GM12874 (cell line): ENCODE measurements at regions not wholly inside any gene's neighbourhood (a gene's known extent, or its start where the extent isn't known, plus 50 kb on each side); places are given as distances from the start of the nearest gene placed in this dataset.

Source experiments
- TF ChIP-seq, protein P1 (sequence below): IDR thresholded peaks from 2 replicates; pipeline ENCODE4 v1.5.1; 2011; ENCODE audit warnings: low read depth, mild to moderate bottlenecking, control low read depth, low read length, moderate library complexity; ENCODE audit not compliant: insufficient read depth

DNA sequence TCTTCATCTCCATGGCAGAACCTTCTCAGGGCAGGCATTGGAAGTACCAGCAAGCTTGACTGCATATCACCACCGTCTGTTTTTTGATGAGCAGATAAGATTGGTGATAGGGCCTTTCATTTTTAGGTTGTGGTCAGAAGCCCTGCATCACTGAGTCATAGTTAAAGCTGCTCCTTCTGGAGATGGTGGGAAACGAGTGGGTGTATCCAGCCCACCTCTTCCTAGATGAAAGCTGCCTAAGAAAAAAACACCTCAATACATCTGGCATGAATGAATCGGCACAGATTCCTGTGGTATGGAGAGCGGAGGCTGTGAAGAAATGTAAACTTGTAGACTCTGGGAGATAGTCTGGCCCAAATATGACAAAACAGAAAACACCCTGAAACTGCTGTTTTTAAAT is 248.7 kb upstream of the EGLN3 start:
- TF ChIP-seq, protein P1, sequence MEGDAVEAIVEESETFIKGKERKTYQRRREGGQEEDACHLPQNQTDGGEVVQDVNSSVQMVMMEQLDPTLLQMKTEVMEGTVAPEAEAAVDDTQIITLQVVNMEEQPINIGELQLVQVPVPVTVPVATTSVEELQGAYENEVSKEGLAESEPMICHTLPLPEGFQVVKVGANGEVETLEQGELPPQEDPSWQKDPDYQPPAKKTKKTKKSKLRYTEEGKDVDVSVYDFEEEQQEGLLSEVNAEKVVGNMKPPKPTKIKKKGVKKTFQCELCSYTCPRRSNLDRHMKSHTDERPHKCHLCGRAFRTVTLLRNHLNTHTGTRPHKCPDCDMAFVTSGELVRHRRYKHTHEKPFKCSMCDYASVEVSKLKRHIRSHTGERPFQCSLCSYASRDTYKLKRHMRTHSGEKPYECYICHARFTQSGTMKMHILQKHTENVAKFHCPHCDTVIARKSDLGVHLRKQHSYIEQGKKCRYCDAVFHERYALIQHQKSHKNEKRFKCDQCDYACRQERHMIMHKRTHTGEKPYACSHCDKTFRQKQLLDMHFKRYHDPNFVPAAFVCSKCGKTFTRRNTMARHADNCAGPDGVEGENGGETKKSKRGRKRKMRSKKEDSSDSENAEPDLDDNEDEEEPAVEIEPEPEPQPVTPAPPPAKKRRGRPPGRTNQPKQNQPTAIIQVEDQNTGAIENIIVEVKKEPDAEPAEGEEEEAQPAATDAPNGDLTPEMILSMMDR: no peak

DNA sequence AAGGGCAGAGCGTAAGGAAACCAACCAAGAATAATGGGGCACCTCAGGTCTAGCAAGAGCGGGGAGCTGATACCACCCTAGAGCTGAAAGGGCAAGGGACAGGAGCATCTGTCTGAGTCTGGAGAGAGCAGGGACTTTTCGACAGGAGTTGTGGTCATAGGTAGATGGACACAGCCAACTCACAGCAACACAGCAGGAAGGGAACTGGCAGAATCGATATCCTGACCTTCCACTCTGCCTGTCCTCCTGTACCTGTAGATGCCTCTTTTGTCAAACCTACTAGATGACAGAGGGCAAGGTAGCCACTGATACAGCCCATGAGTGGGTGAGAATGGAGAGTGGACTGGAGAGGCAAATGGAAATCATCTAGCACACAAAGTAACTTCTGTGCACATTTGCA is 247.2 kb upstream of the EGLN3 start:
- TF ChIP-seq, protein P1: no peak

DNA sequence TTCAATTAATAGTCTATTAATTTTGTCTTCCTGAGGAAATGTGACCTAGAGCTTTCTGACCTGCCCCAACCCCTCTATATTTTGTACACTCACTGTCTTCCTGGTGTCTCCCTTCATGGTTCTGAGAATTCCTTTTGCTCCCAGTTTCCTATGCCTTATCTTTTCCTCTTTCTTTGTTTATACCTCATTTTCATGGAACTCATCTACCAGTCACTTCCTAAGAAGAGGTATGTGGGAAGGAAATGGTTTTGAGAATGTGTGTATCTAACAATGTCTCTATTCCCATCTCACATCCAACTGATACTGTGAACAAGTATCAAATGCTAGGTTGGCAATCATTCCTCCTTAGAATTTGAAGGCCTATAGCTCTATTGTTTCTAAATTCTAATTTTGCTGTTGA is 245.1 kb upstream of the EGLN3 start:
- TF ChIP-seq, protein P1: no peak

DNA sequence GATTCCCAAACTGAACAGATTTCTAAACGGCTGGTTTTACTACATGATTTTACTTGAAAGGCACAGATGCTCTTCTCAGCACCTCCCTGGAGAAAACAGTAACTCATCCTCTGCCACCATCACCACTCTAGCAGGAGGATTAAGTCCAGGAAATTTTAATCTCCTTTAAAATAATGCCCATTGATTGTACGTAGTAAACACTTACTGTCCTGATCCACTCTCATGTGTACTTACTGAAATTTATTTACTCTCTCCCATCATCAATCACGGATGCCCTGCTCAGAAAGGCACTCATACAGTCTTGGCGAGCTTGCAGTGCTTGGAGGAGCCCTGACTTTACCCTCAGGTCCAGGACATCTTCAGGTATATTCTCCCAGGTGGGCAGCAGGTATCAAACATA is 239.8 kb upstream of the EGLN3 start:
- TF ChIP-seq, protein P1: no peak

DNA sequence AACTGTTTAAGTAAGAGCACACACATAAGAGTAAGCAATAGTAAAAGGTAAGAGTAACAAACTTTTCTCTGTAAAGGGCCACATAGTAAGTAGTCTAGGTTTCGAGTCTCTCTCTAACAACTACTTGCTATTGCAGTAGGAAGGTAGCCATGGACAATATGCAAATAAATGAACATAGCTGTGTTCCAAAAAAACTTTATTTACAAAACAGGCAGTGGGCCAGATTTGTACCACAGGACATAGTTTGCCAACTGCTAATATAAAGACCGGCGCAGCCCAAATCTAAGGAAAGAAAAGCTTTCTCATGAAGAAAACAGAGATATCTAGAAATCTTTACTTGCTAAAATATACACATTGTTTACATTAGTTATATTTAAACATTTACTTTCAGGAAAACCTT is 239.0 kb upstream of the EGLN3 start:
- TF ChIP-seq, protein P1: no peak

DNA sequence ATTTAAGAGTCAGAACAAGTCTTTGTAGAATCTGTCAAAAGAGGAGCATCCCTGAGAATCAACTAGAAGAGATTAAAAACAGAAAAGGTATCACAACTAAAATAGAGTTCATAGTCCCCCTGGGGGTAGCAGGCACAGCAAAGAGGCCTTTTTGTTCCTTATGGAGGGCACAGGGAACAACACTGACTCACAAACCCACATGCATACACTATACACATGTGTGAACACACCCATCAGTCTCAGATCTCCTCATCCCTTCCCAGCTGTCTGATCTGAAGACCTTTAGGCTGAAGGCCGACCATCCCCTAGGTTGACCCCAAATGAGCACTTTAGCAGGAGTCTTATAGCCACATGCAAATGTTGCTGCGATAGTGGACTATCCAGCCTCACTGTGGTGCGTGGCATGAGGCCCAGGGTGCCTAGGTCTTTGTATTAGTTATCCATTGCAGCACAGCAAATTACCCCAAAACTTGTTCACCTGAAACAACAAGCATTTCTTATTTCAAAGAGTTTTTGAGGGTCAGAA is 236.7 kb upstream of the EGLN3 start:
- TF ChIP-seq, protein P1: no peak

DNA sequence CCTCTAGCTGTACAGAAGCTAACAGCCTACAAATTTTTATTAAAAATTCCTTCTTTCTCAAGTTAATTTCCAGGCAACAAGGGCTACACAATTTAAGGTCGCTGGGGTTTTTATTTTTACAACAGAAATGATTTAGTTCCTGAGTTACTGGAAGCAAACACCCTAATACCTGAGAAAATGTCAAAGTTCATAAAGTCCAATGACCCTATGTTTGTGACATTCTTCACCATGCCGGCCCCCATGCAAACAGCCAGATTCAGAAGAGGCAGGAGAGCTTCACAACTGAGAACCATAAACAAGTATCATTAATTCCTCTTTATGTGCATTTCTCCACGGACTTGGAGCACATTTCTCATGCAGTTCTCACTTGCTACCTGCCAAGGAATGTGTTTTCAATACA is 236.2 kb upstream of the EGLN3 start:
- TF ChIP-seq, protein P1: no peak
